ENCODE measurements at regions not wholly inside any gene's neighbourhood (a gene's known extent, or its start where the extent isn't known, plus 50 kb on each side); places are given as distances from the start of the nearest gene placed in this dataset.
"Not testable (repeated sequence)": the region's sequence is repeated elsewhere in the genome, so short reads cannot be mapped to it uniquely, and the experiment has no call there.

DNA sequence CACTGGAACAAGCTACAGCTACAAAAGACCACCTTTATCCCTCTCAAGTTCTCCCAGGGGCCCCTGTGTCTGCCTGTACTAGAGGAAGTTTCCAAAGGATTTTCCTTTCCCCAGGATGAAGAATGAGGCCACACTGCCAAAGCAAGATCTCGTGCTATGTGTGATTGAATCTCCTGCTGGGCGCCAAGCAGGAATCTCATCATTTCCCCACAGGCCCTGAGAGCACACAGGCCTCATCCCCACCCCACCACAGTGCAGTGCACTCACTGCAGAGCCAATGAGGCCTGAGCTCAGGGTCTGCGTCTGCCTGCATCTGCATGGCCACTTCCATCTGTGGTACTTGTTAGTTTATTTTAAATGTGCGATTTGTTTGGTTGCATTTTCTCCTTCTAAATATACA lies 387.4 kb upstream of the ASIC2 start:
- no peak for DNase-seq (ENCODE audit: low read depth in 3 of 3, low spot score in 2 of 3)

DNA sequence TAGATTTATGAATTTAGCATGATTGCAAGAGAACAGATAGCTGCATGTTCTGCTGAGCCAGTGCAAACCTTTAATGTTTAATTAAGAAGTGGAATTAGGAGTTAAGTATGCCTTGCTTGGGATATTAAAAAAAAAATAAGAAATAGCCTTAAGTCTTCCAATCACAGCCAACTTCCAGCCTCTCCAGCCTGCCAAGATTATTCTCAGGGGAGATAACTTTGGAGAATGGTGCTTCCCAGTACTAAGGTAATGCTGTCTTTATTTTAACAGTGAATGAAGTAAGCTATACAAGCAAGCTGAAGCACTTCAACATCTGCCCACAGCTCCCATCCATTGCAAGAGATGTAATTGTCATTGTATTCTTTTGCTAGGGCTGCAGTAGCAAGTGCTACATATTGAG lies 389.5 kb upstream of the ASIC2 start:
- no peak for DNase-seq (ENCODE audit: low read depth in 3 of 3, low spot score in 2 of 3)

GRCh38 chr17:33684735-33685134 lies 391.6 kb upstream of the ASIC2 start:
- DNase-seq (ENCODE audit: low read depth in 3 of 3, low spot score in 2 of 3): no peak

DNA sequence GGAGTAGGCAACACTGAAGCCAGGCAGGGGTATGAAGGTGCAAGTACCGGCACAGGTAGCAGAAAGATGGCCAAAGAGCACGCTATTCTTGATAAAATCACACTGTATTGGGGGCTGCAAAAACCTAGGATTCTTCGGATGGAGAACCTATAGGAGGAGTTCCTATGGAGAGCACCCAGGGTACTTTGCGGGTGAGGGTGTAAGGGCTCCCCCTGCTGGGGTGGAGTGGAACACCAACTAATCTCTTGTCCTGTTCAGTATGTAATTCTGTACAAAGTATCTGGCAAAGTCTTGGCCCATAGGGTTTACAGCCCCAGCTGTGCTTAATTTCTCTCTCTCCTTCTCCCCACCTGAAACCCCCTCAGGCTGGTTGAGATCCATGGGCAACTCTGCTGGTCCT lies 393.1 kb upstream of the ASIC2 start:
- DNase-seq (ENCODE audit: low read depth in 3 of 3, low spot score in 2 of 3): no peak

GRCh38 chr17:33687831-33688230 lies 394.7 kb upstream of the ASIC2 start:
- no peak for DNase-seq (ENCODE audit: low read depth in 3 of 3, low spot score in 2 of 3)

DNA sequence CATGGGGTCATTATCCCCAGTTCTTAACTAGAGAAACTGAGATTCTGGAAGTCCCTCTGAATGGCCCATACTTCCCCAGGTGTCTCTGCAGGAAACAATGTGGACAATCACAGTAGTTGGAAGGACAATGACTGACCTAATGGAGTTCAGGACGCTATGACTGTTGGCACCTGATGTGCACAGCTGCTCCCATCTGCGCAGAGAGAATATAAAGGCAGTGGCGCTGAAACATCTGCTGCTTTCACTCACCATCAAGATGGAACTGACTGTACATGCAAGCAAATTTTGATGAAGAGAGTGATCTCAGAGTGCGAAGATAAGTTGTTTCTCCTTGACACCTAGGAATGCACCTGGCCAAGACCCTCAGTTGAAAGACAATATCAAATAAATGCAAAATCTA lies 395.7 kb upstream of the ASIC2 start:
- no peak for DNase-seq (ENCODE audit: low read depth in 3 of 3, low spot score in 2 of 3)

DNA sequence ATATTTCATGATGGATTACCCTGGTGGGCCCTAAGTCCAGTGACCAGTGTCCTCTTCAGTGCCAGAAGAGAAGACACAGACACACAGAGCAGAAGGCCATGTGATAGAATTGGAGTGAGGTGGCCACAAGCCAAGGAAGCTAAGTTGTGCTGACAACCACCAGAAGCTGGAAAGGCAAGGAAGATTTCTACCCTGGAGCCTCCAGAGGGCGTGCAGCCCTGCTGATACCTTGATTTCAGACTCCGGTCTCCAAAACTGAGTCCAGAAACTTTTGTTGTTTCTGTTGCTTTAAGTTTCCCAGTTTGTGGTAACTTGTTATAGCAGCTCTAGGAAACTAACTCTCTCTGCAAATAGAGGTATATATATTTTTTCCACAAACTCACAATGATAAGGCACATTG lies 396.6 kb upstream of the ASIC2 start:
- no peak for DNase-seq (ENCODE audit: low read depth in 3 of 3, low spot score in 2 of 3)

DNA sequence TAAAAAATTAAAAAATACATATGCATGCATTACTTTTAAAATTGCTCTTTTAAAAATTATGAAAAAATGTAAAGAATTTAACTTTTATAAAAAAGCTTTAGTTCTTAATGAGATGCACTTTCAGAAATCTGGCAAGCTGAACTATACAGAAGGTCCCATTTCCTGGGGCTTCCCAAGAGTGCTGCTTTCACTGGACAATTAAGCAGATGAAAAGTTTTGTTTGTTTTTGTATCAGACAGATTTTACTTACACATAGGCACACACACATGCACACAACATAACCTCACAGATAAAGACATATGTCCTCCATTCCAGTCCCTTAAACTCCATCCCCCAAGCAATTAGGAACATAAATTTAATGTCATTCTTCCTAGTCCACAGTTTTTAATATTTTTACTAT lies 402.3 kb upstream of the ASIC2 start:
- no peak for DNase-seq (ENCODE audit: low read depth in 3 of 3, low spot score in 2 of 3)

DNA sequence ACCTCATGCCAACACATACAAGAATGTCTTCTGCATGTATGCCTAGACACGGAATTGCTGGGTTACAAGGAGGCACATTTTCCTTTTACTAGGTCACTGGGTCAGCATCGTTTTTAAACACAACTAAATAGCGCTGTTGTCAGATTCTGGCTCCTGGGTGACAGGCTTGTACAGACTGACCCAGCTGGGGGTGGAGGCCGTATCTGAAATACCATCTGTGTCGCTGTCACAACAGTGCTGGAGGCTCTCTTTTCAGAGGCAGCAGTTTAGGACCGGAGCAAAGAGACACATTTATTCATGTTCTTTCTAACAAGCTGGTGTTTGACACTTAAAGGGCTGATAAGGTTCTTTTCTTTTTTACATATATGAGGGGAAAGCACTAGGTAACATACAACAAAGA lies 403.0 kb upstream of the ASIC2 start:
- no peak for DNase-seq (ENCODE audit: low read depth in 3 of 3, low spot score in 2 of 3)

DNA sequence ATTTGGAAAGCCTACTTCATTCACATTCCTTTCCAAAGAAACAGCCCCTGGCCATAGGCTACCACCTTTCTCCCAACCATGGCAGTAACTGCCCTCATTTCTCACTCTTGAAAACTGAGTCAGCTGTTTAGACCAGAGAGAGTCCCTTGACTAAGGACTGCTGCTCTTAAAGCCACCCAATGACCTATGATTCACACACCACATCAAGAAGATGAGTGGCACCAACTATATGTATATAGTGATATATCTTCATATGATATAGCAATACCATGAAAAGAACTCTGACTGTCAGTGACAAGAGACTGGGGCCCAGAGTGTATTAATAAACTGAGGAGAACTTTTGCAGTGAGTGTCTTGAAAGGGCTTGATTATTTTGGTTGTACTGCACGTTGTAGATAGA lies 404.5 kb upstream of the ASIC2 start:
- no peak for DNase-seq (ENCODE audit: low read depth in 3 of 3, low spot score in 2 of 3)

DNA sequence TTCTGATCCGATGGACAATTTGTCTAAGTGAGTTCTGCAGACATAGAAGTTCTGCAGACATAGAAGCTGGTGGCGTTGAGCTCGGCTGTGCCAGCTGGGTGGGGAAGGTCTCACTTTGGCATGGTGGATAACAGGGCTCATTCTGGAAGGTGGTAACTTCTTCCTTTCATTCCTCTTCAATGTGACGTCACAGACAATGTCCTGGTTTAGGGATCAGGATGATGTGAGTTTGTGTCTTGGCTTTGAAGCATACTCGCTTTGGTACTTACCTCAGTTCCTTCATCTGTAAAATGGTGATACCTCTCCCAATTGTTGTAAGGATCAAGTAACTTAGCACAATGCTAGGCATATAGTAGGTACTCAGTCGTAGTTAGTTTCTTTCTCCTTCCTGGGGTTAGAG lies 408.8 kb upstream of the ASIC2 start:
- DNase-seq (ENCODE audit: low read depth in 3 of 3, low spot score in 2 of 3): no peak

DNA sequence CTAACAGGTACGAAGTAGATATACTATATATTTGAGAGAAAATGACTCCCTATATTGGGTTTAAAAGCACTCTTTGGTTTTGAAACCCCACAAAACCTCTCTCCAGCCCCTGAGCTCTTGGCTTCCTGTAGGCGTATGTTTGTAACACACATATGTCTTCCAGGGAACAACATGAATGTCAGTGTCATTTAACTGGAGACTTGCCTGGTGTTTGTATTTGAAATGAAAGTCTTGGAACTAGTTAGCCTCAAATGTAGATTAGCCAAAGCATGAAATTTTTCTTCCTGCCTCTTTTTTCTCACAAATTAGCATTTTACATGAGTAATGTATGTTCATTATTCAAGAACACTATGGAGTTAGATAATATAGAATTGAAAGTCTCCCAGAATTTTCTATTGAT lies 411.8 kb upstream of the ASIC2 start:
- no peak for DNase-seq (ENCODE audit: low read depth in 3 of 3, low spot score in 2 of 3)

GRCh38 chr17:33709881-33710280 lies 416.8 kb upstream of the ASIC2 start:
- DNase-seq (ENCODE audit: low read depth in 3 of 3, low spot score in 2 of 3): no peak

DNA sequence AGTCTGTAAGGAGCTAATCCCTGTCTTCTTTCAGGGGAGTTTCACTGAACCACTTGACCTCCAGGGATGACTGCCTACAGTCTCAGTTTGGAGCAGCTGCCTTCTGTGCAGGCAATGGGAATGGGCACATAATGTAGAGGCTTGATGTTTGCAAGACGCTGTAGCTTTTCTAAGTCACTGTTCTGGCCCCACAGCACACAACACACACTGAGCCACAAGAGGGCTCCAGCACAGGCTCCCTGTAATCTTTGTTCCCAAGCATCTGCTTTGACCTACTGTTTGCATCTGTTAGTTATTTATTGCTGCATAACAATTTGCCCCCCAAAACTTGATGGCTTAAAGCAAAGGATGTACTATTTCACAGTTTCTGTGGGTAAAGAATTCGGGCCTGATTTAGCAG lies 419.0 kb upstream of the ASIC2 start:
- no peak for DNase-seq (ENCODE audit: low read depth in 3 of 3, low spot score in 2 of 3)

DNA sequence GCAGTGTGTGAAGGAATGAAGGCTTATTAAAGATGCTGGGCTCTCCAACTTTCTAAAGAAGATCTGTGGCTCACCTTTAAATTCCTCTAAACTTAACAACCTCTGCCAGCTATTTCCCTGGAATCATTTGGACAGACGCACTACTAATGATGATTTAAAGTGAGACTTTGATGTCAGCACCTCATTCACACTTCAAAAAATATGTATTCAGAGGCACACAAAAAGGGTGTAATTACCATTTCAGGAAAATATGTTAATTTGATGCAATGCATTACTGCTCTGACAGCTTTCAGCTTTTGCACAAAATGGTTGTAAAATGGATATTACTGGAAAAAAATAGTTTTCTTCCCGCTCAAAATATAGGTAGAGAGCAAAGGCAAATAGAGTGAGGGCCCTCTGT lies 423.9 kb upstream of the ASIC2 start:
- no peak for DNase-seq (ENCODE audit: low read depth in 3 of 3, low spot score in 2 of 3)

DNA sequence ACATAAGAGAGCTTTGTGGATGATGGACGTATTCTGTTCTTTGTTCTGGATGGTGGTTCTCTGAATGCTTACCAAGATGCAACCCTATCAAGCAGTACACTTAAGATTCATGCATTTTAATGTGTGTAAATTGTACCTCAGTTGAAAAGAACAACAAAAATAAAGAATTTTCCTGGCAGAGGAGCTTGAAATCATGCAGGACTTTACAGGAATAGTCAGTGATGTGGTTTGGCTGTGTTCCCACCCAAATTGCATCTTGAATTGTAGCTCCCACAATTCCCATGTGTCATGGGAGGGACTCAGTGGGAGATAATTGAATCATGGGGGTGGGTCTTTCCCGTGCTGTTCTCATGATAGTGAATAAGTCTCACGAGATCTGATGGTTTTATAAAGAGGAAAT lies 430.6 kb upstream of the ASIC2 start:
- not testable (repeated sequence) for DNase-seq (ENCODE audit: low read depth in 3 of 3, low spot score in 2 of 3)

DNA sequence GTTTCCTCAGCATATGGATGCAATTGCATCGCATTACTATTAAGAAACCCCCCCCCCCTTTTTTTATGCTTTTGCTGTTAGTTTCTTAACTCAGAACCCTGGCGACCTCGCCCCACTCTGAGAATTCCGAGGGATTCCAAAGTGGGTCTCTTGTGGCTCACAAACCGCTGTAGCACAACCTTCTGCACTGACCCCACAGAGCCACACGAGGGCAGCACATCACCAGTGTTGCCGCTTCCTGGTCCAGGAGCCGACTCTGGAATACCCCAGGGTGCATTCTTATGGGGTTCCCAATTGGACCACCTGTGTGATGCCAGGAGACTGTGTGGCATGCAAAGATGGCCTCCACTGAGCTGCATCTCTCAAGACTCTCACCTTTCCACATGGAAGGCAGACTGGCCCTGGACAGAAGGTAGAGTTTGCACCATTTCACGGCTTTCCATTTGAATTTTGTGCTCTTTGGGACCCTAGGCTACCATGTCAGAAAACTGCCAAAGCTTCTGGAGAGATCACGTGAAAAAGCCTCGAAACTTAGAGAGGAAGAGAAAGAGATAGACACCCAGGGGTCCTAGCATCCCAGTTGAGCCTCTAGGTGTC lies 432.7 kb upstream of the ASIC2 start:
- no peak for DNase-seq (ENCODE audit: low read depth in 3 of 3, low spot score in 2 of 3)

DNA sequence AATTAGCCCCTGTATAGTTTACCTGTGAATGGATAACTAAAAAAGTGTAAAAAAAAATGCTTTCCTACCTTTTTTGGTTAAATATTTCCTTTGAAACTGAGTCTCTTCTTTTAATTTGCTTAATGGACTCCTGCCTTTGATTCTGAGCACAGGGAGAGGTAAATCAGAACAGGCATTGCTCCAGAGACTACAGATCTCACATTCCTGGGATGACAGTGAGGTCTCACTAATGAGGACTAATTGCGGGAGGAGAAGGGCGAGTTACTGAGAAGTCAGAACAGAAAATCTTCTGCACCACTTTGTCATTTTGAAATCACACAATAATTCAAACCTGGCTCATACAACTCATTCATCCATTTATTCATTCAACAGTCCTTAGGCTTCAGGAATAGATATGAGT lies 437.0 kb upstream of the ASIC2 start:
- DNase-seq (ENCODE audit: low read depth in 3 of 3, low spot score in 2 of 3): no peak

GRCh38 chr17:33732116-33732515 lies 439.0 kb upstream of the ASIC2 start:
- DNase-seq (ENCODE audit: low read depth in 3 of 3, low spot score in 2 of 3): no peak

DNA sequence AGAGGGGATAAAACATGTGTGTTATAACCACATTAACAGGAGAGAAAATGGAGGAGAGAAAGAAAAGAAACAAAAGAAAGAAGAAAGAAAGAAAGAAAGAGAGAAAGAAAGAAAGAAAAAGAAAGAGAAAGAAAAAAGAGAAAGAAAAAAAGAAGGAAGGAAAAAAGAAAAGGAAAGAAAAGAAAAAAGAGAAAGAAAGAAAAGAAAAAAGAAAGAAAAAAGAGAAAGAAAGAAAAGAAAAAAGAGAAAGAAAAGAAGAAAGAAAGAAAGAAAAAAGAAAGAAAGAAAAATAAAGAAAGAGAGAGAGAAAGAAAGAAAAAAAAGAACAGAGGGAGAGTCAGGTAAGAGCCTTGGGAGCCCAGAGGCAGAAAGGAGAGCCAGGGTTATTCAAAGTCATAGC lies 446.6 kb upstream of the ASIC2 start:
- no peak for DNase-seq (ENCODE audit: low read depth in 3 of 3, low spot score in 2 of 3)

GRCh38 chr17:33745047-33745760 lies 452.1 kb upstream of the ASIC2 start:
- DNase-seq (ENCODE audit: low read depth in 3 of 3, low spot score in 2 of 3): no peak

- DNase-seq (ENCODE audit: low read depth in 3 of 3, low spot score in 2 of 3): no peak
Observed at GRCh38 chr17:33749171-33749570, 456.1 kb upstream of the ASIC2 start.

Measured in right renal cortex interstitium (tissue), 3 donors.